ENCODE measurements at regions not wholly inside any gene's neighbourhood (a gene's known extent, or its start where the extent isn't known, plus 50 kb on each side); places are given as distances from the start of the nearest gene placed in this dataset.

DNA sequence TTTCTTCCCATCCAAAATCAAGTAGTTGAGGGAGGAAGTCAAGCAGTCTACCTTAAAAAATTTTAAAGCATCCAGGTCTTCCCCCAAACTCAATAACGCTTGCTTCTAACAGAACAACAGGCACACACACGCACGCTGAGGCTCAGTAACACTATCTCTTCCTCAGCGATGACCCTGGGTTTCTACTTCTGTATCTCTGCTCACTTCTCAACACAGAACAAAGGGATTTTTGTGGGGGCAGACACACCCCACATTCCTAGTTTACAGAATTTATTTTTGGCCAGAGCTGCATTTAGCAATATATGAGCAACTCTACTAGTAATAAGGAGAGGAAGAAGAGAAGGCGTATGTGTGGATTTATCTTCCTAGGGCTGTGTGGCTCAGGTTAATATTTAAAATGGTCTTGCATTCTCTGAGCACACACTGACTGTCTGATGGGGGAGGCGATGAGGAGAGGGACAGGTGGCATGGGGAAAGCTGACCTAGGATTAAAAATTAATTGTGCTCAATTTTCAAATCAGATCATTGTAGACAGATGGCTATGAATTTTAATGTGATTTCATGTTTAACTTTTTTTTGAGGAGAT, 71.3 kb upstream of the PPM1B start (continued):
- TF ChIP-seq ZNF687 (IDR thresholded peaks at IDR 0.05), result no peak
- TF ChIP-seq ZNF24 (IDR thresholded peaks at IDR 0.05), result no peak
- TF ChIP-seq SMAD5 (IDR thresholded peaks at IDR 0.05; ENCODE audit: low read depth), result no peak
- TF ChIP-seq RCOR1 (conservative IDR thresholded peaks at IDR 0.05; ENCODE audit: low read depth, low read length), result no peak
- no peak for TF ChIP-seq HSF1 (IDR thresholded peaks at IDR 0.05; ENCODE audit: low read depth, low read length)
- no peak for TF ChIP-seq CBFB (IDR thresholded peaks at IDR 0.05; ENCODE audit: low read depth)
- no peak for TF ChIP-seq SIX5 (IDR thresholded peaks at IDR 0.05; ENCODE audit: low read depth, low read length, severe bottlenecking)
- no peak for TF ChIP-seq SRF (IDR thresholded peaks at IDR 0.05; ENCODE audit: low read depth in 2 of 2, low read length in 2 of 2)
- TF ChIP-seq RAD51 (IDR thresholded peaks at IDR 0.05), result no peak
- TF ChIP-seq MEF2B (IDR thresholded peaks at IDR 0.05; ENCODE audit: partially characterized antibody, poor library complexity, severe bottlenecking), result no peak
- TF ChIP-seq HCFC1 (IDR thresholded peaks at IDR 0.05; ENCODE audit: low read length), result no peak
- TF ChIP-seq, protein P1, sequence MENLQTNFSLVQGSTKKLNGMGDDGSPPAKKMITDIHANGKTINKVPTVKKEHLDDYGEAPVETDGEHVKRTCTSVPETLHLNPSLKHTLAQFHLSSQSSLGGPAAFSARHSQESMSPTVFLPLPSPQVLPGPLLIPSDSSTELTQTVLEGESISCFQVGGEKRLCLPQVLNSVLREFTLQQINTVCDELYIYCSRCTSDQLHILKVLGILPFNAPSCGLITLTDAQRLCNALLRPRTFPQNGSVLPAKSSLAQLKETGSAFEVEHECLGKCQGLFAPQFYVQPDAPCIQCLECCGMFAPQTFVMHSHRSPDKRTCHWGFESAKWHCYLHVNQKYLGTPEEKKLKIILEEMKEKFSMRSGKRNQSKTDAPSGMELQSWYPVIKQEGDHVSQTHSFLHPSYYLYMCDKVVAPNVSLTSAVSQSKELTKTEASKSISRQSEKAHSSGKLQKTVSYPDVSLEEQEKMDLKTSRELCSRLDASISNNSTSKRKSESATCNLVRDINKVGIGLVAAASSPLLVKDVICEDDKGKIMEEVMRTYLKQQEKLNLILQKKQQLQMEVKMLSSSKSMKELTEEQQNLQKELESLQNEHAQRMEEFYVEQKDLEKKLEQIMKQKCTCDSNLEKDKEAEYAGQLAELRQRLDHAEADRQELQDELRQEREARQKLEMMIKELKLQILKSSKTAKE (IDR thresholded peaks at IDR 0.05; ENCODE audit: low read depth, poor library complexity, severe bottlenecking), result no peak
